ENCODE measurements at regions not wholly inside any gene's neighbourhood (a gene's known extent, or its start where the extent isn't known, plus 50 kb on each side); places are given as distances from the start of the nearest gene placed in this dataset.

GRCh38 chr1:5559078-5559477 is 433.1 kb downstream of the NPHP4 start:
- intact Hi-C loops (cut with DNase I; ENCODE audit: low total_unique reads) = no loop called here
- DNase-seq (ENCODE audit: low spot score in 2 of 2) = no peak
- no peak overlapping the region for H3K4me3 ChIP-seq (ENCODE audit: low read depth, poor library complexity, severe bottlenecking)
- TF ChIP-seq CTCF (IDR thresholded peaks at IDR 0.05) (no peak), POLR2A (IDR thresholded peaks at IDR 0.05) (no peak)
- WGBS, 2 donors = 77% methylated on average over 2 of the region's 2 CpGs

GRCh38 chr1:5555853-5556252 is 436.4 kb downstream of the NPHP4 start:
- TF ChIP-seq POLR2A (IDR thresholded peaks at IDR 0.05) (no peak), CTCF (IDR thresholded peaks at IDR 0.05) (no peak)
- intact Hi-C loops (cut with DNase I; ENCODE audit: low total_unique reads) = no loop called here
- DNase-seq (ENCODE audit: low spot score in 2 of 2) = peak in 1 of 2 donors; percentile 29
- H3K4me3 ChIP-seq (ENCODE audit: low read depth, poor library complexity, severe bottlenecking) = no peak overlapping the region
- WGBS, 2 donors = 70 to 77% methylated on average over 9 of the region's 9 CpGs

- no peak for TF ChIP-seq POLR2A (IDR thresholded peaks at IDR 0.05)
- TF ChIP-seq CTCF (IDR thresholded peaks at IDR 0.05) = no peak
- peak in 1 of 2 donors; percentile 32 for DNase-seq (ENCODE audit: low spot score in 2 of 2)
- 79 to 84% methylated on average over 5 of the region's 5 CpGs for WGBS, 2 donors
- no peak overlapping the region for H3K4me3 ChIP-seq (ENCODE audit: low read depth, poor library complexity, severe bottlenecking)
- intact Hi-C loops (cut with DNase I; ENCODE audit: low total_unique reads) = no loop called here
Measured at GRCh38 chr1:5554784-5555183, 437.4 kb downstream of the NPHP4 start.

- intact Hi-C loops (cut with DNase I; ENCODE audit: low total_unique reads) = no loop called here
- 69 to 71% methylated on average over 6 of the region's 6 CpGs for WGBS, 2 donors
- no peak overlapping the region for H3K4me3 ChIP-seq (ENCODE audit: low read depth, poor library complexity, severe bottlenecking)
- TF ChIP-seq CTCF (IDR thresholded peaks at IDR 0.05) = no peak
- TF ChIP-seq POLR2A (IDR thresholded peaks at IDR 0.05) = no peak
- DNase-seq (ENCODE audit: low spot score in 2 of 2) = peak in 1 of 2 donors; percentile 29
Measured at GRCh38 chr1:5554111-5554510, 438.1 kb downstream of the NPHP4 start.

GRCh38 chr1:5552787-5553484 is 439.3 kb downstream of the NPHP4 start:
- no peak overlapping the region for H3K4me3 ChIP-seq (ENCODE audit: low read depth, poor library complexity, severe bottlenecking)
- peak in 1 of 2 donors; percentile 72 for DNase-seq (ENCODE audit: low spot score in 2 of 2)
- no peak for TF ChIP-seq CTCF (IDR thresholded peaks at IDR 0.05)
- TF ChIP-seq POLR2A (IDR thresholded peaks at IDR 0.05) = no peak
- 44 to 67% methylated on average over 3 of the region's 3 CpGs for WGBS, 2 donors
- intact Hi-C loops (cut with DNase I; ENCODE audit: low total_unique reads) = no loop called here

Data from lower leg skin (tissue), 4 donors.